ENCODE measurements at regions not wholly inside any gene's neighbourhood (a gene's known extent, or its start where the extent isn't known, plus 50 kb on each side); places are given as distances from the start of the nearest gene placed in this dataset.
"Not testable (repeated sequence)": the region's sequence is repeated elsewhere in the genome, so short reads cannot be mapped to it uniquely, and the experiment has no call there.

- no peak overlapping the region for H2AFZ ChIP-seq (ENCODE audit: low read depth, low read length)
- no peak for TF ChIP-seq CTCF (IDR thresholded peaks at IDR 0.05; ENCODE audit: borderline replicate concordance, extremely low read depth, low read length, poor library complexity, severe bottlenecking)
- no peak for TF ChIP-seq EZH2 (IDR thresholded peaks at IDR 0.05; ENCODE audit: borderline replicate concordance, low read depth, low read length, severe bottlenecking)
- no peaks in the 10 kb centered on the region for H3K36me3 ChIP-seq (ENCODE audit: insufficient read depth, low read length)
- H3K4me2 ChIP-seq (ENCODE audit: insufficient read depth, low read length) = no peak overlapping the region
- no peak overlapping the region for H3K4me3 ChIP-seq (ENCODE audit: low read depth in 1 of 2, low read length in 2 of 2)
- no peaks in the 10 kb centered on the region for H3K9me3 ChIP-seq (ENCODE audit: insufficient read depth, low read length, severe bottlenecking)
- H3K4me1 ChIP-seq (ENCODE audit: insufficient read depth, low read length) = no peaks in the 10 kb centered on the region
- ATAC-seq (ENCODE audit: insufficient read depth, low read depth) = no peak
- H3K27me3 ChIP-seq (ENCODE audit: insufficient read depth, low read length, poor library complexity) = no peaks in the 10 kb centered on the region
- no peak overlapping the region for H3K27ac ChIP-seq (ENCODE audit: low read length)
- no peak for DNase-seq
- no peak overlapping the region for H3K9ac ChIP-seq (ENCODE audit: low read depth, low read length)
- no peaks in the 10 kb centered on the region for H4K20me1 ChIP-seq (ENCODE audit: insufficient read depth, low read length)
- H3K79me2 ChIP-seq (ENCODE audit: insufficient read depth, low read length) = no peaks in the 10 kb centered on the region
Measured at GRCh38 chr2:226169751-226170581, 629.7 kb downstream of the IRS1 start.

GRCh38 chr2:226168496-226169160 is 631.0 kb downstream of the IRS1 start:
- H3K4me3 ChIP-seq (ENCODE audit: low read depth in 1 of 2, low read length in 2 of 2) = no peak overlapping the region
- DNase-seq = no peak
- H3K36me3 ChIP-seq (ENCODE audit: insufficient read depth, low read length) = no peaks in the 10 kb centered on the region
- no peak overlapping the region for H3K27ac ChIP-seq (ENCODE audit: low read length)
- H3K4me1 ChIP-seq (ENCODE audit: insufficient read depth, low read length) = no peaks in the 10 kb centered on the region
- no peaks in the 10 kb centered on the region for H3K79me2 ChIP-seq (ENCODE audit: insufficient read depth, low read length)
- ATAC-seq (ENCODE audit: insufficient read depth, low read depth) = no peak
- H3K4me2 ChIP-seq (ENCODE audit: insufficient read depth, low read length) = no peak overlapping the region
- no peak overlapping the region for H3K9ac ChIP-seq (ENCODE audit: low read depth, low read length)
- H3K27me3 ChIP-seq (ENCODE audit: insufficient read depth, low read length, poor library complexity) = no peaks in the 10 kb centered on the region
- H4K20me1 ChIP-seq (ENCODE audit: insufficient read depth, low read length) = no peaks in the 10 kb centered on the region
- TF ChIP-seq CTCF (IDR thresholded peaks at IDR 0.05; ENCODE audit: borderline replicate concordance, extremely low read depth, low read length, poor library complexity, severe bottlenecking) (no peak), EZH2 (IDR thresholded peaks at IDR 0.05; ENCODE audit: borderline replicate concordance, low read depth, low read length, severe bottlenecking) (no peak)
- no peak overlapping the region for H2AFZ ChIP-seq (ENCODE audit: low read depth, low read length)
- no peaks in the 10 kb centered on the region for H3K9me3 ChIP-seq (ENCODE audit: insufficient read depth, low read length, severe bottlenecking)

GRCh38 chr2:226164512-226164911 is 635.1 kb downstream of the IRS1 start:
- no peak overlapping the region for H3K4me3 ChIP-seq (ENCODE audit: low read depth in 1 of 2, low read length in 2 of 2)

GRCh38 chr2:226160617-226161016 is 639.0 kb downstream of the IRS1 start:
- ATAC-seq (ENCODE audit: insufficient read depth, low read depth) = not testable (repeated sequence)

More at GRCh38 chr2:226164512-226164911, 635.1 kb downstream of the IRS1 start:
- no peaks in the 10 kb centered on the region for H4K20me1 ChIP-seq (ENCODE audit: insufficient read depth, low read length)
- ATAC-seq (ENCODE audit: insufficient read depth, low read depth) (no peak), DNase-seq (no peak)
- TF ChIP-seq EZH2 (IDR thresholded peaks at IDR 0.05; ENCODE audit: borderline replicate concordance, low read depth, low read length, severe bottlenecking) (no peak), CTCF (IDR thresholded peaks at IDR 0.05; ENCODE audit: borderline replicate concordance, extremely low read depth, low read length, poor library complexity, severe bottlenecking) (no peak)
- no peaks in the 10 kb centered on the region for H3K79me2 ChIP-seq (ENCODE audit: insufficient read depth, low read length)
- no peak overlapping the region for H3K9ac ChIP-seq (ENCODE audit: low read depth, low read length)
- H3K27ac ChIP-seq (ENCODE audit: low read length) = no peak overlapping the region
- no peak overlapping the region for H2AFZ ChIP-seq (ENCODE audit: low read depth, low read length)
- H3K9me3 ChIP-seq (ENCODE audit: insufficient read depth, low read length, severe bottlenecking) = no peaks in the 10 kb centered on the region
- no peak overlapping the region for H3K4me2 ChIP-seq (ENCODE audit: insufficient read depth, low read length)
- H3K36me3 ChIP-seq (ENCODE audit: insufficient read depth, low read length) = no peaks in the 10 kb centered on the region
- H3K4me1 ChIP-seq (ENCODE audit: insufficient read depth, low read length) = no peaks in the 10 kb centered on the region
- H3K27me3 ChIP-seq (ENCODE audit: insufficient read depth, low read length, poor library complexity) = no peaks in the 10 kb centered on the region

More at GRCh38 chr2:226160617-226161016, 639.0 kb downstream of the IRS1 start:
- H2AFZ ChIP-seq (ENCODE audit: low read depth, low read length); H3K4me1 ChIP-seq (ENCODE audit: insufficient read depth, low read length); H3K36me3 ChIP-seq (ENCODE audit: insufficient read depth, low read length); DNase-seq; H3K27me3 ChIP-seq (ENCODE audit: insufficient read depth, low read length, poor library complexity); H3K79me2 ChIP-seq (ENCODE audit: insufficient read depth, low read length); H3K4me2 ChIP-seq (ENCODE audit: insufficient read depth, low read length); H3K9ac ChIP-seq (ENCODE audit: low read depth, low read length); H4K20me1 ChIP-seq (ENCODE audit: insufficient read depth, low read length); H3K9me3 ChIP-seq (ENCODE audit: insufficient read depth, low read length, severe bottlenecking); H3K27ac ChIP-seq (ENCODE audit: low read length); H3K4me3 ChIP-seq (ENCODE audit: low read depth in 1 of 2, low read length in 2 of 2): not testable (repeated sequence)
